Middle frontal gyrus (tissue), 1 donor: ENCODE measurements at regions not wholly inside any gene's neighbourhood (a gene's known extent, or its start where the extent isn't known, plus 50 kb on each side); places are given as distances from the start of the nearest gene placed in this dataset.
"Not testable (repeated sequence)": the region's sequence is repeated elsewhere in the genome, so short reads cannot be mapped to it uniquely, and the experiment has no call there.

Experiments used
- DNase-seq: peaks from one replicate; pipeline ENCODE4 v3.0.0-alpha.2; 2015; ENCODE audit warnings: low spot score; ENCODE audit errors: extremely low spot score

GRCh38 chr1:30106125-30106524 is 617.3 kb downstream of the MATN1 start:
- DNase-seq: no peak

GRCh38 chr1:30104551-30104950 is 618.8 kb downstream of the MATN1 start:
- no peak for DNase-seq

DNA sequence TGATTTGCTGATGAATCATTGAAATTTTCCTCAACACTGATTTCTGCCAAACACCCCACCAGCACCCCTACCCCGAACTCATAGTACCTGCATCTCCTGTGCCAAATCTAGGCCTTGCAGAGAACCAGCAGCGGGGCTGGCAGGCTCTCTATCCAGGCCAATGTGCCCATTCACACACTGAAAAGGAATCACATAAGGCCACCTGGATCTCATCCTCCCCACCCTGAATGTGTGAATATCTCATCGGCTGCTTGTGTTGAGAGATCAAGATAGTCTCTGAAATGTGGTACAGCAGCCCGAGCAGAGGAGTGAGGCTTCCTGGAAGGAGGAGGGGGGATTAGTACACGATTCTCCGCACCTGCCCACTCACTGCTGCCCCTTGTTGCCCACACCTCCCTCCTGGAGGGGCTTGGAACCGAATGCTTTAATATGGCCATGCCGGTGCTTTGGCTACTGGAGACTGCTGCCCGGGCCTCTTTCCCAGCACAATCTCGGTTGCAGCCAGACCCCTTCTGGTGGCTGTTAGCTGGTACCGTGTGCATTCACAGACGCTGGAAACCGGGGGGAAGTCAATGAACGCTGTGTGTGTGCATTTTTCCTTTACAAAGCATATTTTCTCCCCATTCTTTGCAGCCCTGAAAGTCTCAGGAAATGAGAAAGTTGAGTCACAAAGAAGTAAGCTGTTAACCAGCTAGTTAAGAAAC is 619.5 kb downstream of the MATN1 start:
- DNase-seq: no peak

DNA sequence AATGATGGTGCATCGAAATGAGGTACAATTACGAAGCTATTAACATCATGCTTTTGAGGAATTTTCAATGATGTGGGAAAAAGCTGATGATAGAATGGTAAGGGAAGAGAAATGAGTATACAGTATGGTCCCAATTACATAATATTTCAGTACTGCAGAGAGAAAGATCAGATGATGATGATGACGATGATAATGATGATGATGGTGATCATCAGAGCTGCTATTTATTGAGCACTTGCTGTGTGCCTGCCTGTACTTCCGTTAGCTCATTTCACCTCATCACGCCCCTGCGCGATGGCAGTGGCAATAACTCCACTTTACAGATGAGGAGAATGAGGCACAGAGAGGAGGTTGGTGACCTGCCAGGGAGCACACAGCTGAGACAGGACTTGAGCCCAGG is 620.8 kb downstream of the MATN1 start:
- no peak for DNase-seq

- DNase-seq: no peak
Observed at GRCh38 chr1:30101487-30102227, 621.7 kb downstream of the MATN1 start.

DNA sequence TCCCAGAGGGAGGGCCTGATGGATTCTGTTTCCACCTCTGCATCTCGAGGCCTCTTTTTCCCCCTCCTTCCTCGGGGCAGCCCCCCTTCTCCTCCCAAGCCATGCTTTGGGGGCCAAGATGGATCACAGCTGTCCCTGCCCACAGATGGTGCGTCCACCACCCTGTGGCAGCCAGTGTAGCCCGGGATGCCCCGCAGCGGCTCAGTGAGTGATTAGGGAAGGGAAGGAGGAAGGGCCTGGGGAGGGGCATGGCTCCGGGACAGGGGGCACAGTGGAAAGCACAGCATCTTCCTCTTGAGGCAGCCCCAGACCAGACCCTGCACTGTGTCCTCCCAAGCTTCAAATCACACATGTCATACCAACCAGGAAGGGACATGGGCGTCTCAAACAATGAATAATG is 622.4 kb downstream of the MATN1 start:
- no peak for DNase-seq

DNA sequence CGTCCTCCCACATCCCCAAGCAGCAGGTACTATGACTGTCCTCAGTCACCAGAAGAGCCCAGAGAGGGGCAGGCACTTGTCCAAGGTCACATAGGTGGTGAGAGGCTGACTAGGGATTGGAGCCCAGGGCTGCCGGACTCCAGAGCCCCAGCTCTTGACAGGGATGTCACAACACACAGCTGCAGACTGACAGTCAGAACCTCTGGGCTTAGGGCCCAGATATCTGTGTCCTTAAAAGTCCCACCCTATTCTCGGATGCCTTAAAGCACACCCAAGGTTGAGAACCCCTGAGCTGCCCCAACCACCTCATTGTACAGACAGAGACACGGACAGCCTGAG is 622.9 kb downstream of the MATN1 start:
- DNase-seq: no peak

DNA sequence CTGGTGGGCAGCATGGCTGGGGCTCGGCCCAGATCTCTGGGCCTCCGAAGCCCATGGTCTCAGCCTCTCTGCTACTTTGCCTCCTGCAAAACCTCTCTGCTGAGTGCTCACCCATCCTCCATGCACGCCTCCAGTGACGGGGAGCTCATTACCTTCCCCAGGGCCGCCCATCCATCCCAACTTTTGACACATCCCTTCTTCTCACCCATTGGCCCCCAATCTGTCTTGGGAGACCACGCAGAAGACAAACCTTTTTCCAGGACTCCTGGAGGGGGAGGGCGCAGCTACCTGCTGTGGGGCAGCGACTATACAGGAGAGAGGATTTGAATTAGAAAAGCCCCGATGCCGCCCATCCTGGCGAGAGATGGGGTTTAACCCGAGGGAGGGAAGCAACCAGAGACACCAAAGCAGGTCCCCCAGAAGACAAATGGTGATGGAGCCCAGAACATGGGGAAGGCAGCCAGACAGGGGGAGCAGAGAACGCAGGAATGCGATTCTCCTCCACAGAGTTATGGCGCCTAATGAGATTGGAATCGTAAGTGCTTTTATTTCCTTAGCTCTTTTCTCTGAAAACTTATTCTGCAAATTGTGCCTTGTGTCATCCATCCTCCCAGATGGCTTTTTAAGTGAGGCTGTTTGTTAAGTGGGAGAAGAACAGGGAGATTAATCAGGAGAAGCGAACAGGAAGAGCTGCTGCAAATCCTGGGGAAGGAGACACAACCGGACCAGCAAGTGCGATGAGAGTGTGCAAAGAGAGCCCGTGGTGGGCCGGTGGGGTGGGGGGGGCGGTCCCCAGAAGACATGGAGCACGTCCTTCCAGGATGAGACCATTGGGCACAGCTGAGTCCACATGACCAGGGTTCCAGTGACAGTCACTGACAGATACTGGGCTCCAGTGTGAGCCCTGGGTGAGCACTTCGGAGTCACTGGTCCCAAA is 623.5 kb downstream of the MATN1 start:
- no peak for DNase-seq

DNA sequence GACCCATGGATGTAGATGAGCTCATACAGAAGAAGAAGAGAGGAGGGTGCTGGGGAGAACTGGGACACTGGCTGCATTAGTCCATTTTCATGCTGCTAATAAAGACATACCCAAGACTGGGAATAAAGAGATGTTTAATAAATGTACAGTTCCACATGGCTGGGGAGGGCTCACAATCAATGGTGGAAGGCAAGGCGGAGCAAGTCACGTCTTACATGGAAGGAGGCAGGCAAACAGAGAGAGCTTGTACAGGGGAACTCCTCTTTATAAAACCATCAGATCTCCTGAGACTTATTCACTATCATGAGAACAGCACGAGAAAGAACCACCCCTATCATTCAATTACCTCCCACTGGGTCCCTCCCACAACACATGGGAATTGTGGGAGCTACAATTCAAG is 625.5 kb downstream of the MATN1 start:
- not testable (repeated sequence) for DNase-seq

- no peak for DNase-seq
Observed at GRCh38 chr1:30095451-30096025, 627.8 kb downstream of the MATN1 start.

DNA sequence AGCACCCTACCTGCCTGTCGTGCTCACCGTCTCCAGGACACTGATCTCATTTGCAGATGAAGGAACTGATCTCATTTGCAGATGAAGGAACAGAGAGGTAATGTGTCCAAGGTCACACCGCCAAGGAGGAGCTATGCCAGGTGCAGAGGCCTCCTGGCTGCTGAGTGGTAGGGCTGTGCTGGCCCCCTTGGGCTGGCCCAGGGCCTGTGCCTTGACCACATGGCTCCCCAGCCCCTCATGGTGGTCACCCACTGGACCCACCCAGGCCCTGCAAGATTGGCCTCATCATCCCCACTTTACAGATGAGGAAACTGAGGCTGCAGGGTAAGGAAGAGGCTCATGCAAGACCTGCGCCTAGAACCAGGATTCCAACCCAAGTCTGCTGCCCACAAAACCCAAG is 628.3 kb downstream of the MATN1 start:
- DNase-seq: no peak

DNA sequence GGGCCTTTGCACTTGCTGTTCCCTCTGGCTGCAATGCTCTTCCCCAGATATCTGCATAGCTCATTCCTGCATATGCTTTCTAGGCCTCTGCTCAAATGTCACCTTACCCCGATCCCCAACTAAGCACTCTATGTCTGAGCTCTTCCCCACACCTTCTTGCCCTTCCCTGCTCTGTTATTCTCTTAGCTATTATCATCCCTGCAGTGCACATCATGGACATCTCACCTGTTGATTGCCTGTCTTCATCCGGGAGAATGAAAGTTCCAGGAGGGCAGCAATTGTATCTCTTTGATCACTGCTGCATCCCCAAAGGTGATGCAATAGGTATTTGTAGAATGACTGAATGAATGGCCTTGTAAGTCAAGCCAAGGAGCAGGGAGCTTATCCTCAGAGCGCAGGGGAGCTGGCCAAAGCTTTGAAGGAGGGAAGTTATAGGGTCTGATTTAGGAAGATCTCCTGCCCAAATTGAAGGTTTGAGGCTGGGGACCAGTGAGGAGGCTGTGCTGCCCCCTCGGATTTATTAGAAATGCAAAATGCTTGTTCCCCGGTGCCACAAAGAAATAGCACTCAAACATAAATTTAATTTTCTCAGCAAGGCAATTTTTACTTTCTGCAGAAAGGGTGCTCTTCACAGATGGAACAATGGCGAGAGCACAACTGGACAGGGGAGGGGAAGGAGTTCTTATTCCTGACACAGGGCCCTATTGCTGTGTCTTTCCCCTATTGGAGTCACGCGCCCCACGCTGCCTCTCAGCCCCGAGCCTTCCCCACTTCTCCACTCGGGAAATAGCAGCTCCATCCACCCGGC is 631.1 kb downstream of the MATN1 start:
- no peak for DNase-seq

- DNase-seq: no peak
Observed at GRCh38 chr1:30090162-30090820, 633.1 kb downstream of the MATN1 start.

- no peak for DNase-seq
Observed at GRCh38 chr1:30089024-30089430, 634.4 kb downstream of the MATN1 start.

GRCh38 chr1:30088594-30088993 is 634.8 kb downstream of the MATN1 start:
- no peak for DNase-seq

DNA sequence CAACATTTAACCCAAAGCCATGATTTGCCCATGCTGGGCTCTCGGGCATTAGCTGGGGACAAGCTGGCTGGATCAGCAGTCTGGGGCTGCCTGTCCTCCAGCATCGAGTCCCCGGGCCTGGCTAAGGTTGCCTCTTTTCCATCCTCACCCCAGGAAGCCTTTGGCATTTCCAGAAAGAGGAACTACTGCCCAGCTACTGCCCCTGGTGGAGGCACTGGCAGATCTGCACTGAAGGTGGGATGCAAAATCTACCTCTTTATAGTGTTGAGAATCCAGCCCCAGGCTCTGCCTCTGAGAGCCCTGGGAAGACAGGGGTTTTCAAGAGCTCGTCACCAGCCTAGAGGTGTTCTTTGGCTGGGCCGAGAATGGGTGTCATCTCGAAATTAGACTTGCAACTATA is 635.9 kb downstream of the MATN1 start:
- no peak for DNase-seq

DNA sequence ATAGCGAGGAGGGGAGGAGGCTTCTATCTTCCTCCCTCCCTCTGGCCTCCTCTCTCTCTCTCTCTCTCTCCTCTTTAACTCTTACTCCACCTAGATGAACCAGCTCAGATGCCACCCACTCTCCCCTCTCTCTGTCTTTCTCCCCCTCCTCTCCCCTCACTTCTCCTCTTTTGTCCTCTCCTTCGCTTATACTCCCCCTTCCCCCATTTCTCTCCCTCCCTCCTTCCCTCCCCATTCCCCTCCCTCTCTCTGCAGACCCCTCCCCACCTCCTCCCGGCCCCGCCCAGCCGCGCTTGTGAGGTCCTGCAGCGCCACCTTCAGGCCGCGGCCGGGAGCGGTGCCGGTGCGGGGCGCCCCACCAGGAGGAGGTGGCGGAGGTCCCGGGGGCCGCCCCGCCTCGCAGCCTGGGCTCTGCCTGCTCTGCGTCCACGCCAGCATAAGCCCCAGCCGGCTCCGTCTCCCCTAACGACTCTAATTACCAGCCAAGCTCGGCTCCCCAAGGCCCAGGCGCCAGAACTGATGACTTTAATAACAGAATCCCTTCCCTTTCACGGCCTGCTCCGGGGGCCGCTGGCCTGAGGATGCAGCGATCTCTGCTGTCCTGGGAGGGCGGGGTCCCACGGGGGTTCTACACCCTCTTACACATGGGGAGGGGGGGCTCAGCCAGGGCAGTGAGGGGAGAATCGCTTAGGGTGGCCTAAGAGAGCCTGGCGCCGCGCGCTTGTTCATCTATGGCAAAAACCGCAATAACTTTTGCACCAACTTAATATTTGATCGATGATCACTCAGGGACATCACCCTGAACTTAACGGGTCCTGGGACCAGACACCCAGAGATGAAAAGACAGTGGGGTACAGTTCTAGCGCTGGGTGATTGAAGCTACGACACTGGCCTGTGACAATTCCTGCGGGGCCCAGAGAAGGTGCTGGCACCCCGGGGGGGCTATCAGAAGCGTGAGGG is 637.3 kb downstream of the MATN1 start:
- no peak for DNase-seq

GRCh38 chr1:30084909-30085571 is 638.3 kb downstream of the MATN1 start:
- no peak for DNase-seq
